Epithelial cell of proximal tubule (primary cell): ENCODE measurements at regions not wholly inside any gene's neighbourhood (a gene's known extent, or its start where the extent isn't known, plus 50 kb on each side); places are given as distances from the start of the nearest gene placed in this dataset.

Experiments used
- DNase-seq: peaks from one replicate; pipeline ENCODE4 v3.0.0-alpha.2; 2011; ENCODE audit warnings: low read depth
- H3K4me3 ChIP-seq: 2 replicates; pipeline ENCODE4 v1.5.1; 2011; ENCODE audit warnings: low read depth, mild to moderate bottlenecking, low read length
- TF ChIP-seq, protein P1 (sequence below): conservative IDR thresholded peaks from 2 replicates; pipeline ENCODE4 v1.5.1; 2012; ENCODE audit warnings: low read depth, mild to moderate bottlenecking, low read length

DNA sequence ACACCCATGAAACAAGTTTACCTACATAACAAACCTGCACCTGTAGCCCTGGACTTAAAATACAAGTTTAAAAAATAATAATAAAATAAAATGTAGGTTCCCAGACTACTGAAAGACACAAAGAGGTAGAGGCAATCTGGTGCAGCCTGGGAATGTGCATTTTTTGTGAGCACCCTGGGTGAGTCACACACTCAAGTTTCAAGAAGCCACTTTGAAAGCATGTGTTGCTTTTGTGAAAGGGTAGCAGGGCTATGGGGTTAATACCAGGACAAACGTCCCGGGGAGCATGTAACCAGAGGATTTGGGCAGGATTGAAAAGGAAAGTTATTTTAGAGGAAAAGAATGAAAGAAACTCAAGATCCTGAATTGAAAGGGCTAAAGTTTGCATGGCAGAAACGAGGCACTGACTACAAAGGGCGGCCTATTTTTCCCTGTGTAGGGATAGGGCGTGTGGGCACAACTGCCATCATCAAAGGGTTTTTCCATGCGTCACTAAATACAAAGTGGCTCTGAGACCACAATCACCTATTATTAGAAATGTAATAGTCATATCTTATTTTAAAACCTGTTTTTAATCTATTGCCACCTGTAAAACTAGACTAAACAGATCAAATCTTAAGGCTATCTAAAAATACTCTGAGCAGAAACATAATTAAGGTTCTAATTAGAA lies 314.9 kb downstream of the COG6 start:
- H3K4me3 ChIP-seq: no peak overlapping the region
- TF ChIP-seq, protein P1, sequence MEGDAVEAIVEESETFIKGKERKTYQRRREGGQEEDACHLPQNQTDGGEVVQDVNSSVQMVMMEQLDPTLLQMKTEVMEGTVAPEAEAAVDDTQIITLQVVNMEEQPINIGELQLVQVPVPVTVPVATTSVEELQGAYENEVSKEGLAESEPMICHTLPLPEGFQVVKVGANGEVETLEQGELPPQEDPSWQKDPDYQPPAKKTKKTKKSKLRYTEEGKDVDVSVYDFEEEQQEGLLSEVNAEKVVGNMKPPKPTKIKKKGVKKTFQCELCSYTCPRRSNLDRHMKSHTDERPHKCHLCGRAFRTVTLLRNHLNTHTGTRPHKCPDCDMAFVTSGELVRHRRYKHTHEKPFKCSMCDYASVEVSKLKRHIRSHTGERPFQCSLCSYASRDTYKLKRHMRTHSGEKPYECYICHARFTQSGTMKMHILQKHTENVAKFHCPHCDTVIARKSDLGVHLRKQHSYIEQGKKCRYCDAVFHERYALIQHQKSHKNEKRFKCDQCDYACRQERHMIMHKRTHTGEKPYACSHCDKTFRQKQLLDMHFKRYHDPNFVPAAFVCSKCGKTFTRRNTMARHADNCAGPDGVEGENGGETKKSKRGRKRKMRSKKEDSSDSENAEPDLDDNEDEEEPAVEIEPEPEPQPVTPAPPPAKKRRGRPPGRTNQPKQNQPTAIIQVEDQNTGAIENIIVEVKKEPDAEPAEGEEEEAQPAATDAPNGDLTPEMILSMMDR: no peak
- DNase-seq: no peak

DNA sequence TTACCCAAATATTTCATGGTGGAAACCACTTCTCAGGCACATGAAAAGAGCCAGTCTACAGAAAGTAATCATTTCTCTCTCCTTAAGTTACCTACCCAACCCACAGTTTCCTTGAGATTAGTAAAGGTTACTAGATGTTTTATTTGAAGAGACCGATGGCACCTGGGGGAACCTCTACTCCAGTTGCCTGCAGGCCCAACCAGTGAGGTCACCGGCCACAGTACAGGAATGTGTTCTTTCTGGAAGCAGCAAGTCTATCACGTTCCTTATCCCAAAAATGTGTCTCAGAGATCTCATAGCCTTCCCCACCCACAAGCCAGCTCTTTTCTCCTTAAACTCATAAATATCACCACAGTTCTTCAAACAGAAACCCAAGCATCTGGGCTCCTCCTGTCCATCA lies 316.1 kb downstream of the COG6 start:
- DNase-seq: no peak
- TF ChIP-seq, protein P1: no peak
- no peak overlapping the region for H3K4me3 ChIP-seq

DNA sequence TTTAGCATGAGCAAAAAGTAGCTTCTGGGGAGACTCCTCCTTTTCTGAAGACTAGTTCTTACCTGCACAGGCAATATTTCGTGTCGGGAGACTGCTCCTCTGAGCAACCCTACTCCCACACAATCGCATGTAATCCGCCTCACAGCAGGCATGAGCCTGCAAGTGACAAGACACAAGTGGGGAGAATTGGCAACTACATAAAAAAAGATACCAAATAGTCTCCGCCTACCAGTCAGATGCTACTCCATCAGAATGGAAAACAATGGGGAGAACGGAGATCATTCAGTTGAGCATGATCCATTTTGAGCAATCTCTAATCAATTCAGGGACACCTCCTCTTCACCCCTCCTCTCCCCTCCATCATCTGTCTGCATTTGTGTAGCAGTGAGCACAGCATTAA lies 321.0 kb downstream of the COG6 start:
- DNase-seq: no peak
- no peak overlapping the region for H3K4me3 ChIP-seq
- TF ChIP-seq, protein P1: no peak

DNA sequence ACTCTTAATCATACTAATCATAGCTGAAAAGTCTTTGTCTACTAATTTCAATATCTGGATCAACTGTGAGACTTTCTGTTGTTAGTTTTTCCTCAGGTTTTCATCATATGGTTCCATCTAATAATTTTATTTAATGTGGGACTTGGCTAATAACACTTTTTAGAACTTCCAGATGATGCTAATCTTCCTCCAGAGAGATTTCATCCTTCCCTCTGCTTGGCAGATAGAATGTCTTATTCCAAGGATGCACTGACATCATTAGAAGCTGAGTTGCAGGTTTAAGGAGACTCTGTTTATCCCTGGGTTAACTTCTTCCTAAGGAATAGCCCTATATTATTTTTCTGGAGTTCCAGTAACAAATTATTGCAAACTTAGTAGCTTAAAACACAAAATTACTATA lies 325.6 kb downstream of the COG6 start:
- TF ChIP-seq, protein P1: no peak

DNA sequence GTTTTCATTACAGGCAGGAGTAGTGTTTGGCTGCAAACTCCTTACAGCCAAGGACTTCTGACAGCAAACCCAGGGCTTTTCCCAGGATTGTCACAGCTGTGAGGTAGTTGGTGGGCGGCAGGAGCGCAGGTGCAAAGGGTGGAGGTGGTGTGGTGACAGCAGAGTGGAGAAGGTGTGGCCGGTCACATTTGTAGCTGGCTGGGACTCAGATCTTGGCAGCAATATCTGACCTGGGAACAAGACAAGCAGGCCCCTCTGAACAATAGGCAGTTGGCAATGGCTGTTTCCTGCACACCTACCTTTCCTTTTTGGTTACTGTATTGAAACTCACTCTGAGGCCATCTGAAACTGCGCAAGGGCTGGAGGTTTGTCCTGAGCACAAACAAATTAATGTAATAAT lies 327.3 kb downstream of the COG6 start:
- DNase-seq: no peak
- TF ChIP-seq, protein P1: no peak
- H3K4me3 ChIP-seq: no peak overlapping the region

More for the DNA sequence above, 325.6 kb downstream of the COG6 start:
- no peak for DNase-seq
- H3K4me3 ChIP-seq: no peak overlapping the region

DNA sequence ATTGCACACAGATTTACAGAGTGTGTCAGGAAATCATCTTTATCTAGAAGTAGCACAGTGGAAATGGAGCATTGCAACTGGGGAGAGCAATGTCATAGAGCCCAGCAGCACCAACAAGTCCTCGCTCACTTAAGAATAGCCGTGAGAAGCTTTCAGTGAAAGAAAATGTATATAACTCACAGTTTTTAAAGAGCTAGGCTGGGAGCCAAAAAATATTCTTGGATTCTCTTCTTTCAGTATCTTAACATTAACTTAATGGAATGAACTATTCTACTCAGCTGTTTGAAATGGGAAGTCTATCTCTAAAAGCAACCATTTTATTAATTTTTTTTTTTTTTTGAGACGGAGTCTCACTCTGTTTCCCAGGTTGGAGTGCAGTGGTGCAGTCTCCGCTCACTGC lies 329.6 kb downstream of the COG6 start:
- H3K4me3 ChIP-seq: no peak overlapping the region
- TF ChIP-seq, protein P1: no peak

DNA sequence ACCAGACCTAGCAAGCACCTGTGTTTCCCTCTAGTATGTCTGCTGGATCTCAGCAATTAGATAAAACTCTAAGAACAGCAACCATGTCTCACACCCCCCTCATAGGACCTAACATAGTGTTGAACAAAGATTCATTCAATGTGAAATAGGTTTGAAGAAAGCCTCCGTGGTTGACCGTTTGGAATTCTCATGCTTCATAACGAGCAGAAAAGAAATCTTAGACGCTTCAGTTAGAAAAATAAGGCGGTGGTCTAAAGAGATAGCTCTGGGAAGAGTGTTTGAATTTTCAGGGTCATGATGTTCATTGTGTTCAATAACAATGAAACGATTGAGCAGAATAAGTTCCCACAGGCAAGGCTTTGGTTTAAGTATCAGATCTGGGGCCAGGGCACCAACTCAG lies 332.9 kb downstream of the COG6 start:
- TF ChIP-seq, protein P1: no peak
- no peak overlapping the region for H3K4me3 ChIP-seq
- DNase-seq: no peak

More for the DNA sequence above, 329.6 kb downstream of the COG6 start:
- DNase-seq: no peak
